Esophagus muscularis mucosa (tissue), 4 donors: ENCODE measurements at regions not wholly inside any gene's neighbourhood (a gene's known extent, or its start where the extent isn't known, plus 50 kb on each side); places are given as distances from the start of the nearest gene placed in this dataset.

Experiments
- DNase-seq: peaks from one replicate; pipeline ENCODE4 v3.0.0-alpha.2; 2017; ENCODE audit errors: extremely low spot score
- H3K27ac ChIP-seq, 4 donors: fragments of 200-600 bp; sonication (generic); replicated peaks in 1 of 4; 1 replicate in 3 of 4; 2 replicates in 1 of 4; pipeline ENCODE4 v1.5.1; 2016 to 2019; ENCODE audit warnings: mild to moderate bottlenecking in 1 of 4
- H3K27me3 ChIP-seq, 4 donors: fragments of 200-600 bp; sonication (generic); one replicate each; pipeline versions ENCODE4 v1.5.1 to v1.6.0; 2016 to 2019
- H3K36me3 ChIP-seq, 4 donors: fragments of 200-600 bp; sonication (generic); one replicate each; pipeline ENCODE4 v1.5.1; 2016 to 2019
- H3K4me1 ChIP-seq, 4 donors: fragments of 200-600 bp; sonication (generic); one replicate each; pipeline ENCODE4 v1.5.1; 2016 to 2019
- H3K4me3 ChIP-seq, 4 donors: fragments of 200-600 bp; sonication (generic); 1 replicate in 2 of 4; 2 replicates in 2 of 4; pipeline ENCODE4 v1.5.1; 2016 to 2019; ENCODE audit warnings: mild to moderate bottlenecking in 4 of 4, moderate library complexity in 1 of 4
- H3K9me3 ChIP-seq, 4 donors: fragments of 200-600 bp; sonication (generic); 1 replicate in 3 of 4; 2 replicates in 1 of 4; pipeline ENCODE4 v1.5.1; 2016 to 2019
- EP300 ChIP-seq: sonication (generic); formaldehyde crosslinking; IDR thresholded peaks from one replicate; pipeline ENCODE4 v1.6.1; 2017; ENCODE audit warnings: antibody characterized with exemption
- POLR2A ChIP-seq: fragments of 450-650 bp; IDR thresholded peaks from one replicate; pipeline ENCODE4 v1.6.1; 2017; ENCODE audit warnings: antibody characterized with exemption, moderate library complexity, mild to moderate bottlenecking, low read depth
- POLR2AphosphoS5 ChIP-seq, 2 donors: sonication (generic); formaldehyde crosslinking; IDR thresholded peaks; one replicate each; pipeline ENCODE4 v1.6.1; 2017; ENCODE audit warnings: antibody characterized with exemption in 2 of 2
- WGBS: methylation state at CpG from one replicate; pipeline ENCODE4 v1.1.5; 2018; 5-methylcytosine and 5-hydroxymethylcytosine counted together
- intact Hi-C: fragments of 100-400 bp; cut with DNase I; formaldehyde crosslinking; loops from one replicate; pipeline ENCODE4 v1.15.1; 2023
- TF ChIP-seq, protein P1 (sequence below), 3 experiments: fragments of 200-600 bp in 2 of 3; fragments of 450-650 bp in 1 of 3; sonication (generic) in 2 of 3; IDR thresholded peaks; one replicate each; pipeline ENCODE4 v1.5.1; 2017 to 2019; ENCODE audit warnings: antibody characterized with exemption in 3 of 3, mild to moderate bottlenecking in 2 of 3, moderate library complexity in 1 of 3

DNA sequence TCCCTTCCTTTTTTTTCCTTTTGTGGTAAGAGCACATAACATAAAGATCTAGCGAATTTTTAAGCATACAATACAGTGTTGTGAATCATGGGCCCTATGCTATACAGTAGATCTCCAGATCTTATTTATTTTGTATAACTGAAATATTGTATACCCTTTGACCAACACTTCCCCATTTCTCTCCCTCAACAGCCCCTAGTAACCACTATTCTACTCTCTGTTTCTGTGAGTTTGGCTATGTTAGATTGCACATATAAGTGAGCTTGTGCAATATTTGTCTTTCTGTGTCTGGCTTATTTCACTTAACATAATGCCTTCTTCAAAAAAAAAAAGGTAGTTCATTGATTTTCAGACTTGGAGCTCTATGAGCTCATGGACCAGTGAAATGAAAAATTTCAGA lies 180.5 kb downstream of the C11orf91 start:
- 93% methylated on average over 1 of the region's 1 CpG for WGBS
- no peak overlapping the region for H3K4me3 ChIP-seq
- H3K27me3 ChIP-seq: peaks cover 0 to 12% (median 0%) of the 10 kb centered on the region in 4 donors
- intact Hi-C loops: no loop called here
- H3K27ac ChIP-seq: no peak overlapping the region
- H3K4me1 ChIP-seq: no peaks in the 10 kb centered on the region
- H3K9me3 ChIP-seq: no peaks in the 10 kb centered on the region
- TF ChIP-seq, protein P1, sequence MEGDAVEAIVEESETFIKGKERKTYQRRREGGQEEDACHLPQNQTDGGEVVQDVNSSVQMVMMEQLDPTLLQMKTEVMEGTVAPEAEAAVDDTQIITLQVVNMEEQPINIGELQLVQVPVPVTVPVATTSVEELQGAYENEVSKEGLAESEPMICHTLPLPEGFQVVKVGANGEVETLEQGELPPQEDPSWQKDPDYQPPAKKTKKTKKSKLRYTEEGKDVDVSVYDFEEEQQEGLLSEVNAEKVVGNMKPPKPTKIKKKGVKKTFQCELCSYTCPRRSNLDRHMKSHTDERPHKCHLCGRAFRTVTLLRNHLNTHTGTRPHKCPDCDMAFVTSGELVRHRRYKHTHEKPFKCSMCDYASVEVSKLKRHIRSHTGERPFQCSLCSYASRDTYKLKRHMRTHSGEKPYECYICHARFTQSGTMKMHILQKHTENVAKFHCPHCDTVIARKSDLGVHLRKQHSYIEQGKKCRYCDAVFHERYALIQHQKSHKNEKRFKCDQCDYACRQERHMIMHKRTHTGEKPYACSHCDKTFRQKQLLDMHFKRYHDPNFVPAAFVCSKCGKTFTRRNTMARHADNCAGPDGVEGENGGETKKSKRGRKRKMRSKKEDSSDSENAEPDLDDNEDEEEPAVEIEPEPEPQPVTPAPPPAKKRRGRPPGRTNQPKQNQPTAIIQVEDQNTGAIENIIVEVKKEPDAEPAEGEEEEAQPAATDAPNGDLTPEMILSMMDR (IDR thresholded peaks at IDR 0.05): no peak
- TF ChIP-seq POLR2AphosphoS5 (IDR thresholded peaks at IDR 0.05) (no peak), EP300 (no peak), POLR2A (no peak)
- no peaks in the 10 kb centered on the region for H3K36me3 ChIP-seq
- DNase-seq: no peak

DNA sequence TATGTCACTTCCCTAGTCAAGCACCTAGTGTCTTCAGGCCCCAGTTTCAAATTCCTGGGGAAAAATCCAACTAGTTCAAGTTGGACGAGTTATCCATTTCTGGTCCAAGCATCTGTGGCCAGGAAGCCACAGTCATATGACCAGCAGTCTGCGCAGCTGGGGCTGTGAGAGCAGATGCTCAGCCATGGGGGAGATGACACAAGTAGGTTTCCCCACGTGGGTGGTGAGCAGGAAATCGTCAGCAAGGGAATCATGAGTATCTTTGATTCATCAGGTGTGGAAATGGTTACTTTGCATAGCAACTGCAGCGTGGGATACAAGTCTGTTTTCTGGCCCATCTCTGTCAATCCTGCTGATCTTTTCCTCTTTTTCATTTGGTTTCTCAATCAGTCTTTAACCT lies 185.3 kb downstream of the C11orf91 start:
- no peaks in the 10 kb centered on the region for H3K4me1 ChIP-seq
- no peak overlapping the region for H3K4me3 ChIP-seq
- WGBS: 61% methylated on average over 4 of the region's 5 CpGs
- DNase-seq: peak; percentile 47
- H3K27me3 ChIP-seq: peaks cover 0 to 13% (median 0%) of the 10 kb centered on the region in 4 donors
- H3K9me3 ChIP-seq: no peaks in the 10 kb centered on the region
- no peak overlapping the region for H3K27ac ChIP-seq
- intact Hi-C loops: no loop called here
- no peaks in the 10 kb centered on the region for H3K36me3 ChIP-seq
- TF ChIP-seq, protein P1 (IDR thresholded peaks at IDR 0.05): no peak
- TF ChIP-seq POLR2A (no peak), EP300 (no peak)

DNA sequence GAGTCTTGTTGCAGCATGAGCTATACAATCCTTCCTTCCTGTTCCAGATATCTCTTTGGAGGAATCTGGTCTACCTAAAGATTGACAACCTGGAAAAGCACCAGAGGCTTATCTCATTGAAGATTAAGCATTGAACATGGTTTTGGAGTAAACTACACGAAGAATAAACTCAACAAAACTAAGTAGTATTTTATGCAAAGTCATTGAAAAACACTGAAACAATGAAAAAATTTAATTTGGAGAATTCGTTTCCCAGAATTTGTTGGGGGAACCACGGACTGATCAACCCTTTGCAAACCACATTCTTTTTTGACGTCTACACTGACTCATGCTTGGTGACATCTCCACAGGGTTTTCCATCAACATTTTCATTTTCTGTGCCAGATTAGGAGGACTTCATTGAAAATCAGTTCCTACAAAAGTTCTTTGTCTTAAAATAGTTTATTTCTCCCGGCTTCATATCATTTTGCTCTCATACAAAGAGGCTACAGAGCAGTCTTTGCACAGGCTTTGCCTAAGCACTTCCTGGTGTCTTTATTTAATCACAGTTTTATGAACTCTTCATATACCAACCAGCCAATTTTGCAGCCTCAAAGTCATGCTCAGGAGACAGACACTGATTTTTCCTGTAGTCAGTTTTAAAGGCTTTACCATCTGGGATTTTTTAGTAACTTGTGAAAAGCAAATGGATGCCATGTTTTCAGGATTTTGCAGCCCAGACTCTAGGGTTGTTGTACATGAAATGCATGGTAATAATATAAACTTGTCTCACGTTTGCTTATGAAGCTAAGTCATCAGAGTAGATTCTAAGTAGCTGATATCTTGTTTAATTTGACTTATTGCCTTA lies 186.3 kb downstream of the C11orf91 start:
- Histone ChIP-seq H3K36me3 (no peaks in the 10 kb centered on the region), H3K4me3 (no peak overlapping the region), H3K4me1 (no peaks in the 10 kb centered on the region), H3K9me3 (no peaks in the 10 kb centered on the region), H3K27ac (no peak overlapping the region), H3K27me3 (peaks cover 0 to 13% (median 0%) of the 10 kb centered on the region in 4 donors)
- intact Hi-C loops: no loop called here
- DNase-seq: no peak
- TF ChIP-seq POLR2AphosphoS5 (IDR thresholded peaks at IDR 0.05) (no peak), EP300 (no peak), POLR2A (no peak)
- TF ChIP-seq, protein P1 (IDR thresholded peaks at IDR 0.05): no peak
- 81% methylated on average over 6 of the region's 6 CpGs for WGBS

DNA sequence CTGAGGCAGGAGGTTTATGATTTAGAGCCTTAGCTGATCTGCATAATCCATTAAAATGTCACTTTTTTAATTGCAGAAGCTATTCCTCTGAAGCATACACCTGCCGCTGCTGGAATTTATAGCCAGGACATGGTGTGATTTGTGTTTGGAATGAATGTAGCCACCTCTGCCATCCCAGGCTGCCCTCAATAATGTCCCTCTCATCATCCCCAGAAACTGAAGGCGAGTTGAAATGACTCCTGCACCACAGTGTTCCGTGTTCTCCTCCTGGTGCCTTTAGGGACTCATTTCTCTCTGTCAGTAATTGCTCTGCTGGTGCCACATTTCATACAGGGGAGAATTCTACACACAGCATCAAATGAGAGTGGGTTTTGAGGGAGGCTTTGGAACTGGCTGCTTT lies 191.0 kb downstream of the C11orf91 start:
- DNase-seq: peak; percentile 64
- intact Hi-C loops: loop anchor here (2.0 kb wide), 1 partner anchor 33 kb away; no protein-coding TSS in a partner anchor

More for the DNA sequence above, 191.0 kb downstream of the C11orf91 start:
- Histone ChIP-seq H3K4me3 (no peak overlapping the region), H3K27ac (no peak overlapping the region), H3K9me3 (no peaks in the 10 kb centered on the region), H3K27me3 (peaks cover 0 to 12% (median 0%) of the 10 kb centered on the region in 4 donors), H3K4me1 (no peaks in the 10 kb centered on the region), H3K36me3 (no peaks in the 10 kb centered on the region)
- WGBS: 70% methylated on average over 3 of the region's 3 CpGs
- TF ChIP-seq, protein P1 (IDR thresholded peaks at IDR 0.05): no peak
- TF ChIP-seq EP300 (no peak), POLR2AphosphoS5 (IDR thresholded peaks at IDR 0.05) (no peak), POLR2A (no peak)
